ACHN (cell line): ENCODE measurements at regions not wholly inside any gene's neighbourhood (a gene's known extent, or its start where the extent isn't known, plus 50 kb on each side); places are given as distances from the start of the nearest gene placed in this dataset.
"Not testable (repeated sequence)": the region's sequence is repeated elsewhere in the genome, so short reads cannot be mapped to it uniquely, and the experiment has no call there.

Experiments
- DNase-seq: peaks from one replicate; pipeline ENCODE4 v3.0.0-alpha.2; 2015
- in situ Hi-C: cut with HindIII; loops from 2 replicates; pipeline ENCODE4 v1.10.0; 2017; ENCODE audit warnings: low sequenced_read_pairs, low pct_ligation_motif_present, low pct_unique_long_range_greater_than_20kb

- no peak for DNase-seq
- in situ Hi-C loops = no loop called here
Observed at GRCh38 chr6:112874881-112875280, 527.8 kb downstream of the RFPL4B start.

GRCh38 chr6:112877134-112878100 lies 530.3 kb downstream of the RFPL4B start:
- DNase-seq = peak; percentile 69

GRCh38 chr6:112879920-112880413 lies 532.8 kb downstream of the RFPL4B start:
- DNase-seq = no peak
- in situ Hi-C loops = no loop called here

More at GRCh38 chr6:112877134-112878100, 530.3 kb downstream of the RFPL4B start:
- in situ Hi-C loops = no loop called here

GRCh38 chr6:112881027-112881426 lies 533.9 kb downstream of the RFPL4B start:
- in situ Hi-C loops = no loop called here

GRCh38 chr6:112881828-112882780 lies 535.0 kb downstream of the RFPL4B start:
- no peak for DNase-seq
- in situ Hi-C loops = no loop called here

More at GRCh38 chr6:112881027-112881426, 533.9 kb downstream of the RFPL4B start:
- no peak for DNase-seq

- in situ Hi-C loops = no loop called here
- no peak for DNase-seq
Observed at GRCh38 chr6:112883095-112883494, 536.0 kb downstream of the RFPL4B start.

- in situ Hi-C loops = no loop called here
- no peak for DNase-seq
Observed at GRCh38 chr6:112886415-112886814, 539.3 kb downstream of the RFPL4B start.

- in situ Hi-C loops, DNase-seq: not testable (repeated sequence)
Observed at GRCh38 chr6:112887424-112887823, 540.3 kb downstream of the RFPL4B start.

- in situ Hi-C loops = no loop called here
- DNase-seq = no peak
Observed at GRCh38 chr6:112899541-112899940, 552.4 kb downstream of the RFPL4B start.

- DNase-seq = no peak
- in situ Hi-C loops = no loop called here
Observed at GRCh38 chr6:112903361-112903760, 556.2 kb downstream of the RFPL4B start.

- in situ Hi-C loops = no loop called here
- DNase-seq = no peak
Observed at GRCh38 chr6:112906726-112907125, 559.6 kb downstream of the RFPL4B start.

- in situ Hi-C loops = no loop called here
- DNase-seq = no peak
Observed at GRCh38 chr6:112909781-112910180, 562.7 kb downstream of the RFPL4B start.

- in situ Hi-C loops = no loop called here
- DNase-seq = no peak
Observed at GRCh38 chr6:112910256-112910655, 563.1 kb downstream of the RFPL4B start.

GRCh38 chr6:112911959-112912358 lies 564.8 kb downstream of the RFPL4B start:
- in situ Hi-C loops = no loop called here
- no peak for DNase-seq

GRCh38 chr6:112912416-112913101 lies 565.4 kb downstream of the RFPL4B start:
- in situ Hi-C loops = no loop called here

GRCh38 chr6:112919744-112920143 lies 572.6 kb downstream of the RFPL4B start:
- in situ Hi-C loops, DNase-seq: not testable (repeated sequence)

More at GRCh38 chr6:112912416-112913101, 565.4 kb downstream of the RFPL4B start:
- DNase-seq = no peak

GRCh38 chr6:112920994-112921393 lies 573.9 kb downstream of the RFPL4B start:
- in situ Hi-C loops = no loop called here
- DNase-seq = no peak

- no peak for DNase-seq
- in situ Hi-C loops = no loop called here
Observed at GRCh38 chr6:112923940-112924587, 576.9 kb downstream of the RFPL4B start.
